ENCODE measurements at regions not wholly inside any gene's neighbourhood (a gene's known extent, or its start where the extent isn't known, plus 50 kb on each side); places are given as distances from the start of the nearest gene placed in this dataset.

- TF ChIP-seq CTCF (IDR thresholded peaks at IDR 0.05) (no peak), EZH2 (IDR thresholded peaks at IDR 0.05; ENCODE audit: borderline replicate concordance, insufficient read depth, low read depth, low read length, poor library complexity, severe bottlenecking) (no peak)
Measured at GRCh38 chr6:97885828-97886227, 602.8 kb upstream of the MMS22L start.

All from B cell (primary cell).